ENCODE measurements at regions not wholly inside any gene's neighbourhood (a gene's known extent, or its start where the extent isn't known, plus 50 kb on each side); places are given as distances from the start of the nearest gene placed in this dataset.

DNA sequence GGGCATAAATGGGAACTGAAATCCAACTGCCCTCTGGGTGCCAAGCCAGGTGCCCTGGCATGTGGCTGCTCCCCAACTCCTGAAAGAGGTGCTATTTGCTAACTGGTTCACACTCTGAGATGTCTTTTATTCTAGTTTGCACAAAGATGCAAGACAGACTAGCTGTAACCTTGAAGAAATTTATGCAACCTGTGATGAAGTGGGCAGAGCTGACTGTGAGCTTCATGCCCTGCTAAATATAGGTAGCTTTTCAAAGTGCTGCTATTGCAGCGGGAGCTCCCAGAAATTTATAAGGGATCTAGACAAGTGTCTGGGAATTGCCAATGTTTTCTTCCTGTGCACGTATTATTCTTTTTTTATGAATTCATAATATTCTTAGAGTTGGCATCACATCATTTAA, 517.5 kb downstream of the RNF144B start:
- Histone ChIP-seq H3K4me3 (ENCODE audit: low read length) (no peak overlapping the region), H3K9me3 (ENCODE audit: control insufficient read depth, low read length) (no peaks in the 10 kb centered on the region), H3K36me3 (ENCODE audit: control insufficient read depth, insufficient read depth, low read length) (no peaks in the 10 kb centered on the region), H3K4me1 (ENCODE audit: control insufficient read depth, insufficient read depth, low read length) (no peaks in the 10 kb centered on the region), H3K27me3 (ENCODE audit: control insufficient read depth, insufficient read depth, low read length) (no peaks in the 10 kb centered on the region), H3K9ac (ENCODE audit: low read length) (no peak overlapping the region)

DNA sequence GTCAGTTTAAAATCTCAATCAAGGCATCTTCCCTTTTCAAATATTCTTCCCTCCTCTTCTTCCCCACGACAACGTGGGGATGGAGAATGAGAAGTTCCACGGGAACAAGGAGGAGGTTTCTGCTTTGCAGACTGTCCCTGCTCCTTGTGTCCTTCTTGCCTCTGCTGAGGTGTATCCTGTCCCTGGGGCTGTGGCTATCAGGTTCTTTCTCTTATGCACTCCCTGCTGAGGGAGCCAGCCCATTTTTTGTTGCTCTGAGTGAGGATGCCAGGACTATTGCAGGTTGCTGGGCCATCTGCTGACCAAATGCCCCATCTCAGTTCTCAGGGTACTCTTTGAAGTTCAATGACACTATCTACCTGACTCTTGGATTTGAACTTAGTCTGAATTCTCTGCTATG, 533.6 kb downstream of the RNF144B start:
- H3K9ac ChIP-seq (ENCODE audit: low read length) = no peak overlapping the region
- no peaks in the 10 kb centered on the region for H3K4me1 ChIP-seq (ENCODE audit: control insufficient read depth, insufficient read depth, low read length)
- no peak overlapping the region for H3K4me3 ChIP-seq (ENCODE audit: low read length)
- no peaks in the 10 kb centered on the region for H3K27me3 ChIP-seq (ENCODE audit: control insufficient read depth, insufficient read depth, low read length)
- no peaks in the 10 kb centered on the region for H3K9me3 ChIP-seq (ENCODE audit: control insufficient read depth, low read length)
- no peaks in the 10 kb centered on the region for H3K36me3 ChIP-seq (ENCODE audit: control insufficient read depth, insufficient read depth, low read length)

DNA sequence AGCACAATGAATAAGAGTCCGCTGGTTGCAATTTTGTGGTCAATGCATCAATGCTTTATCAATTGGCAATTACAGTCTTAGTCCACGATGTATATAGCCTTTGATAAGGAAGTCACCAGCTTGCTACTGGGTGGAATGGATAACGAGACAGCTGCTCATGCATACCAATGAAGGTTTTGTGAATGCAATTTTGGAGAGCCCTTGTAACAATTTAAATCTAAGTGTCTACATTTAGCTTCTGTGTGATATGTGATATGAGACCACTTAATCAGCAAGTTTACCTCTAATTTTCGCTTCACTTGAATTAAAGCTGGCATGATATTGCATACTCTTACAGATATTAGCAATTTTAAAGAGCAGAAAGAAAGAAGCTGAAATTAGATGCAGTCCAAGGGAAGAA, 543.9 kb downstream of the RNF144B start:
- Histone ChIP-seq H3K4me3 (ENCODE audit: low read length) (no peak overlapping the region), H3K36me3 (ENCODE audit: control insufficient read depth, insufficient read depth, low read length) (no peaks in the 10 kb centered on the region), H3K9ac (ENCODE audit: low read length) (no peak overlapping the region), H3K4me1 (ENCODE audit: control insufficient read depth, insufficient read depth, low read length) (no peaks in the 10 kb centered on the region), H3K9me3 (ENCODE audit: control insufficient read depth, low read length) (no peaks in the 10 kb centered on the region), H3K27me3 (ENCODE audit: control insufficient read depth, insufficient read depth, low read length) (no peaks in the 10 kb centered on the region)

DNA sequence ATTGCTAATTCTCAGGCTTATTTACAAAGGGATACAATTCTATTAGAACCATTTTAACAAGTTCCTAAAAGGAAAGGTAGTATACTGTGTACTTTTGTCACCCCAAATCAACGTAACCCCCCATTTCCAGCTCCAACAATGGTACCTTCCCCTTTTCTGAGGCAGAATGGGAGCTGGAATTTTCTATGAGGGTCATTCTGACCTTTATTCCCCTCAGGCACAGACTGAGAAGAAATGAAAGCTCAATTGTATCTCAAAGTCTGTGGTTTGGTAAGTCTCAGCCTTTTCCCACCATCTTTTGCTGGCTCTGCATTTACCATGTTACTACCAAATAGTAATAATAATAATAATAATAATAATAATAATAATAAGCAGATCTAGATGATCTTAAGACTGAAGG, 571.0 kb downstream of the RNF144B start:
- Histone ChIP-seq H3K9ac (ENCODE audit: low read length) (no peak overlapping the region), H3K4me1 (ENCODE audit: control insufficient read depth, insufficient read depth, low read length) (no peaks in the 10 kb centered on the region), H3K9me3 (ENCODE audit: control insufficient read depth, low read length) (no peaks in the 10 kb centered on the region), H3K27me3 (ENCODE audit: control insufficient read depth, insufficient read depth, low read length) (no peaks in the 10 kb centered on the region), H3K4me3 (ENCODE audit: low read length) (no peak overlapping the region), H3K36me3 (ENCODE audit: control insufficient read depth, insufficient read depth, low read length) (no peaks in the 10 kb centered on the region)

DNA sequence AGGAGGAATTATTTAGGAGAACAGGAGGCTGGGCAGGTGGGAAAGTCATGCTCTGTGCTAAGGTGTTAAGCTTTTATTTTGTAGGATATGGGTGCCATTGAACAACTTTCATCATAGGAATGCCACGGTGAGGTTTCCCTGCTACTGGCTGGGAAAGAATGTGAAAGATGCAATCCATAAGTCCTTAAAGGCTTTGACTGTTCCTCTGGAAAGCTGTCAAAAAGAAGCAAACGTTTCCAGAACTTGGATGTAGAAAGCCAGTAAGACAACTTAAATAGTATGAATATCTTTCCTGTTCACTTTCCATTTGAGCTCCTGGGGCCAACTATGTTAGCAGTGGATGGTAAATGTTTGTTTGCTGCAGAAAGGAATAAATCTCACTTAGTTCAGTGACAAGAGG, 574.4 kb downstream of the RNF144B start:
- Histone ChIP-seq H3K4me3 (ENCODE audit: low read length) (no peak overlapping the region), H3K27me3 (ENCODE audit: control insufficient read depth, insufficient read depth, low read length) (no peaks in the 10 kb centered on the region), H3K9ac (ENCODE audit: low read length) (no peak overlapping the region), H3K36me3 (ENCODE audit: control insufficient read depth, insufficient read depth, low read length) (no peaks in the 10 kb centered on the region), H3K9me3 (ENCODE audit: control insufficient read depth, low read length) (no peaks in the 10 kb centered on the region), H3K4me1 (ENCODE audit: control insufficient read depth, insufficient read depth, low read length) (no peaks in the 10 kb centered on the region)

DNA sequence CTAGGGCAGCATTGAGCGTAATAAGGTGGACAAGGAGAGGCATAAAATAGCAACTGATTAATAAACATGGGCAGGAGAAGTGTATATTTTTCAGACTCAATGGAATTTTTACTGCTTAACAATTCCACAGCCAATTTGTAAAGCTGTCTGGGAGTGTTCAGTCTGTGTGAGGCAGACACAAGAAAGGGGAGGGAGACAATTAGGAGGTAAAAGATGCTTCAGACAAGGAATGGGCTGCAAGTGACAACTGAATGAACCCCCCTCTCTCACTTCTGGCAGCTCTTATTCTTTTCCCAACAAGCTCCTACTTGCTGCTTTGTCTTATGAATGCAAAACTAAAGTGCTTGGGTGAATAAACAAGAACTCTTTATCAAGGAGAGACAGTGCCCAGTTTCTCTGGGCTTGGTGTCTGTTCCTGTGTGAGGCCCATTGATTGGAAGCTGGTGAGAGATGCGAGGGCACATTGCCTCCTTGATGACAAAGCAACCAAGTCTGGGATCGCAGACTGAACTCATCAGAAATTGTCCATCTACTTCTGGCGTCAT, 575.3 kb downstream of the RNF144B start:
- no peaks in the 10 kb centered on the region for H3K27me3 ChIP-seq (ENCODE audit: control insufficient read depth, insufficient read depth, low read length)
- no peaks in the 10 kb centered on the region for H3K36me3 ChIP-seq (ENCODE audit: control insufficient read depth, insufficient read depth, low read length)
- H3K4me1 ChIP-seq (ENCODE audit: control insufficient read depth, insufficient read depth, low read length) = no peaks in the 10 kb centered on the region
- no peak overlapping the region for H3K9ac ChIP-seq (ENCODE audit: low read length)
- H3K4me3 ChIP-seq (ENCODE audit: low read length) = no peak overlapping the region
- no peaks in the 10 kb centered on the region for H3K9me3 ChIP-seq (ENCODE audit: control insufficient read depth, low read length)

DNA sequence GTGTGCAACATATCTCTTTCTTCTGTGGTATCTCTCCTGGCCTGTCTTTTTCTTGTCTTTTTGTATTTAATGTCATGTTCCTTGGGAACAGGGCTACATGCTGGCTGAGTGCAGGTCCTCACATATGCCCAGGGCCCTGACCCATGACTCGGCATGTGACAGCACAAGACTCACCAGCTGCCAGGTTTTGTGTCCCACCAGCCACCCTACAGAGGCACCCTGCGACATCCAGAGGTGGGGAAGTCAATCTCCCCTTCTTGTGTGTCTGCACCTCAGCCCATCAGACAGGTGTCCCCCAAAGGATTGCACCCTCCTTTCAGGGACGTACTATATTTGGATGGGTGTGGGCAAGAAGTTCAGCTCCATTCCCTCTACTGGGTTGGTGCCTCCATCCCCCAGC, 576.3 kb downstream of the RNF144B start:
- no peaks in the 10 kb centered on the region for H3K9me3 ChIP-seq (ENCODE audit: control insufficient read depth, low read length)
- H3K27me3 ChIP-seq (ENCODE audit: control insufficient read depth, insufficient read depth, low read length) = no peaks in the 10 kb centered on the region
- H3K36me3 ChIP-seq (ENCODE audit: control insufficient read depth, insufficient read depth, low read length) = no peaks in the 10 kb centered on the region
- H3K9ac ChIP-seq (ENCODE audit: low read length) = no peak overlapping the region
- no peak overlapping the region for H3K4me3 ChIP-seq (ENCODE audit: low read length)
- H3K4me1 ChIP-seq (ENCODE audit: control insufficient read depth, insufficient read depth, low read length) = no peaks in the 10 kb centered on the region

DNA sequence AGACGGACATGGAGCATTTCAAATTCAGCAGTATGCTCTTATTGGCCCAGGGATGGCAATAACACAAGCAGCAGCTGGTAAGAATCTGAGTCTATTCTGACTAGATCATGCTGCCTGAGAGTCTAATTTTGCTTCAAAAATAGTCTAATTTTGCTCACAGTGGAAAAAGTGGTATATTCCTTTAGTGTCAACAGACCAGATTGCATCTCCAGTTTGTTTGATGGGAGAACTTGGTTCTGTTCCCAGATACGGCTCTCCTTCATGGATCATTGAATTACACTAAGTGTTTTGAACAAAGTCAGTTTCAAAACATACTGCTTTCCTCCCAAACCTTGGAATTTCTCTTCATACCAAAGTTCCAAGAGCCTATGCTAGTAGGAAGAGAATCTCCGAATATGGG, 586.1 kb downstream of the RNF144B start:
- no peak overlapping the region for H3K4me3 ChIP-seq (ENCODE audit: low read length)
- no peaks in the 10 kb centered on the region for H3K9me3 ChIP-seq (ENCODE audit: control insufficient read depth, low read length)

DNA sequence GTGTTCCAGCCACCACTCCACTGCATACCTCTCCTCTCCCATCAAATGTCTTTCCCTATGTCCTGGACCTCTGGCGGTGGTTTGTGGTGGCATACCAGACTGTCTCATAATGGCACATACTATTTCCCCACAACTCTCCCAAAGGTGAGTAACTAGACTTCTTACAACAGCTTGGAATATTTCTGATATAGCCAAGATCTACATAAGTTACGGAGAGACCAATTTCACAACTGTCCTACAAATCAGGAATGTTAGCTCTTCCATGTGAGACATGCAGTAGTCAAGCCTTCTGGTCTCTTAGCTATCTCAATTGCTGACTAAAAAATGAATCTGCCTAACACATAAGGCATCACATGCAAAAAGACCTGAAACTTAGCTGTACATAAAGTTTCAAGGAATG, 588.9 kb downstream of the RNF144B start:
- Histone ChIP-seq H3K4me1 (ENCODE audit: control insufficient read depth, insufficient read depth, low read length) (no peaks in the 10 kb centered on the region), H3K9ac (ENCODE audit: low read length) (no peak overlapping the region), H3K4me3 (ENCODE audit: low read length) (no peak overlapping the region), H3K27me3 (ENCODE audit: control insufficient read depth, insufficient read depth, low read length) (no peaks in the 10 kb centered on the region), H3K9me3 (ENCODE audit: control insufficient read depth, low read length) (no peaks in the 10 kb centered on the region), H3K36me3 (ENCODE audit: control insufficient read depth, insufficient read depth, low read length) (no peaks in the 10 kb centered on the region)

More for the DNA sequence above, 586.1 kb downstream of the RNF144B start:
- no peaks in the 10 kb centered on the region for H3K36me3 ChIP-seq (ENCODE audit: control insufficient read depth, insufficient read depth, low read length)
- H3K27me3 ChIP-seq (ENCODE audit: control insufficient read depth, insufficient read depth, low read length) = no peaks in the 10 kb centered on the region
- no peak overlapping the region for H3K9ac ChIP-seq (ENCODE audit: low read length)
- H3K4me1 ChIP-seq (ENCODE audit: control insufficient read depth, insufficient read depth, low read length) = no peaks in the 10 kb centered on the region

DNA sequence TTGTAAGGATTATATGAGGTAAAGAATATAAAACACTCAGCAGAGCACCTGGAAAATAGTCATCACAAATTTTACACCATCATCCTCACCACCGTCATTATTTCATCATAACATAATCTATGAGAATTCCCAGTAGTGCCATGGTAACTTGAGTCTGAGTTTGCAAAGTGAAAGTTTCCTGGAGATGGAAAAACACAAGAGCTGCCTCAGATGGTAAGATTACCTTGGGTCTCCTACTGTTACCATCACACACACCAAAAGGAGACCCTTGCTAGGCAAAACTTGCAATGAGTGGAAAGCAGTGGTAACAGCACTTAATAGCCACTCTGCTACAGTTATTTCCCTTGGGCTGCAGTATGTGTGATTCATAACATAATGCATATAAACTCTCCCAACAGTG, 589.8 kb downstream of the RNF144B start:
- no peak overlapping the region for H3K4me3 ChIP-seq (ENCODE audit: low read length)
- no peak overlapping the region for H3K9ac ChIP-seq (ENCODE audit: low read length)
- H3K36me3 ChIP-seq (ENCODE audit: control insufficient read depth, insufficient read depth, low read length) = no peaks in the 10 kb centered on the region
- no peaks in the 10 kb centered on the region for H3K9me3 ChIP-seq (ENCODE audit: control insufficient read depth, low read length)
- H3K4me1 ChIP-seq (ENCODE audit: control insufficient read depth, insufficient read depth, low read length) = no peaks in the 10 kb centered on the region
- no peaks in the 10 kb centered on the region for H3K27me3 ChIP-seq (ENCODE audit: control insufficient read depth, insufficient read depth, low read length)

DNA sequence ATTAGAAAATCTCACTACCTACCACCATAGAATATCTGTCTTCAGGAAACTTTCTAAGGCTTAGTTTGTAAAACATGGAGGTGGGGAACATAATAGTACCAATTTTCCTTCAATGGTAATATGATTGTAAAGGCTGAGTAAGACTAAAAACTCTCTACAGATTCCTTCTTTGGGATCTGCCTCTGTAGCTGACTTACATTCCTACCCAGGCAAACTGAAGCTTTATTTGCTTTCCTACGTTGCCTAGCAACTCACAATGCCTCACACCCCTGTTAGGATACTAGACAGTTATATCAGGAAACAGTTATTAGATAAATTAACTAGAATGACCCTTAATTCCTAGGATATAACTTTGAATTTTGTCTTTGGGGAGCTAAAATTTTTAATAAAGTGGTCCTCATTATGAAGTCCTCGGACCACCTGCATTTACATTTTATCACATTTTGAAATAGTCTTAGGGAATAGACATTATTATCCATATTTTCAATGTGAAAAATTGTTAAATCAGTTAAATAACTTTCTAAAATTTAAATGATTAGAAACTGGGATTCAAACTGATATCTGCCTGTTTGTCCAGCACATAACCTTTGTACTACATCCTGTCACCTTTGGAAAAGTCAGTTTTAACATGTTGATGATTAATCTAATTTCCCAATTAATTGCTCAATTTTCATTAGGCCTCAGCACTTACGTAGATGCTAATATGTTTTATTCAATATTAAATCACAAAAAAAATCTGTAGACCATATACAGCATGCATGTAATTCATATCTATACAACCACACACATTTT, 591.4 kb downstream of the RNF144B start:
- Histone ChIP-seq H3K36me3 (ENCODE audit: control insufficient read depth, insufficient read depth, low read length) (no peaks in the 10 kb centered on the region), H3K27me3 (ENCODE audit: control insufficient read depth, insufficient read depth, low read length) (no peaks in the 10 kb centered on the region), H3K9ac (ENCODE audit: low read length) (no peak overlapping the region), H3K9me3 (ENCODE audit: control insufficient read depth, low read length) (no peaks in the 10 kb centered on the region), H3K4me3 (ENCODE audit: low read length) (no peak overlapping the region), H3K4me1 (ENCODE audit: control insufficient read depth, insufficient read depth, low read length) (no peaks in the 10 kb centered on the region)

DNA sequence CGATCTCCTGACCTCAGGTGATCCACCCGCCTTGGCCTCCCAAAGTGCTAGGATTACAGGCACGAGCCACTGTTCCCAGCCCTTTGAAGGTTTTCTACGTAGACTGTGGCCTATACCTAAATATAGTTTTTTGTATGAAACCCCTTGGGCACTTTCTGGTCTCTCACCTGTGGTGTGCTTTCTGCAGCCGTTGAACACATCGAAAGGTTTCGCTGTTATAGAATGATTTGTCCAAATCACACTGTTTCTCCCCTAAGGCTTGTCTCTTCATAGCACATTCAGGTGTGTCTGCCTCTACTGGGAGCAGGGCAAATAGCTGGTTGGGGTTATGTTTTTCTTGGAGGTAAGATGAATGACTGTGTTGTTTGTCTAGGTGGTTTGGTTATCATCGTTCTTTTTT, 597.9 kb downstream of the RNF144B start:
- Histone ChIP-seq H3K9ac (ENCODE audit: low read length) (no peak overlapping the region), H3K4me3 (ENCODE audit: low read length) (no peak overlapping the region), H3K4me1 (ENCODE audit: control insufficient read depth, insufficient read depth, low read length) (no peaks in the 10 kb centered on the region), H3K27me3 (ENCODE audit: control insufficient read depth, insufficient read depth, low read length) (no peaks in the 10 kb centered on the region), H3K9me3 (ENCODE audit: control insufficient read depth, low read length) (no peaks in the 10 kb centered on the region), H3K36me3 (ENCODE audit: control insufficient read depth, insufficient read depth, low read length) (no peaks in the 10 kb centered on the region)

Measured in mucosa of stomach (tissue), 1 donor.